GM18858 (cell line): ENCODE measurements at regions not wholly inside any gene's neighbourhood (a gene's known extent, or its start where the extent isn't known, plus 50 kb on each side); places are given as distances from the start of the nearest gene placed in this dataset.
A peak's percentile ranks its signal among the peaks of the same experiment; 100 is the strongest.

ENCODE experiments used
- ATAC-seq: cut with Tn5 transposase; IDR thresholded peaks from one replicate; pipeline ENCODE4 v1.9.1; 2021; ENCODE audit not compliant: unreplicated experiment

- no peak for ATAC-seq
These were observed 81.6 kb upstream of the GDNF start for GRCh38 chr5:37921452-37921851.

DNA sequence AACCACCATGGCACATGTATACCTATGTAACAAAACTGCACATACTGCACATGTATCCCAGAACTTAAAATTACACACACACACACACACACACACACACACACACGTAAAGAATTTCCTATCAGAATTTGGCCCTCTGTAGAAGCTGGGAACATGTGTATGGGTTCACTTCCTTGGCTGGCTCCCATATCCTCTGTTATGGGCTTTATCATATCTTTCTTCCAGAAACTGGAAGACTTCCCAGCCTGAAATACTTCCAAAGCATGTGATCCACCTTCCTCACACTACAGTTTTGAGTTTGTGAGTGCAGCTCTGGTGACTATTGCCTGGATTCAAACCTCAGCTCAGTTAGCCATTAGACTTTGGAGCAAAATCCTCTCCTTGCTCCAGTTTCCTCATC is 78.6 kb upstream of the GDNF start:
- ATAC-seq = no peak

- ATAC-seq = no peak
These were observed 76.7 kb upstream of the GDNF start for GRCh38 chr5:37916525-37916924.

- ATAC-seq = peak; percentile 73
These were observed 75.4 kb upstream of the GDNF start for GRCh38 chr5:37915097-37915736.

- ATAC-seq = peak; percentile 78
These were observed 69.9 kb upstream of the GDNF start for GRCh38 chr5:37909610-37910266.

- ATAC-seq = no peak
These were observed 66.6 kb upstream of the GDNF start for GRCh38 chr5:37906416-37906815.

- ATAC-seq = no peak
These were observed 65.4 kb upstream of the GDNF start for GRCh38 chr5:37905230-37905629.

GRCh38 chr5:37902323-37902722 is 62.5 kb upstream of the GDNF start:
- no peak for ATAC-seq

- ATAC-seq = no peak
These were observed 60.9 kb upstream of the GDNF start for GRCh38 chr5:37900692-37901091.

GRCh38 chr5:37899037-37899436 is 59.2 kb upstream of the GDNF start:
- ATAC-seq = no peak

GRCh38 chr5:37896159-37896558 is 56.3 kb upstream of the GDNF start:
- no peak for ATAC-seq

DNA sequence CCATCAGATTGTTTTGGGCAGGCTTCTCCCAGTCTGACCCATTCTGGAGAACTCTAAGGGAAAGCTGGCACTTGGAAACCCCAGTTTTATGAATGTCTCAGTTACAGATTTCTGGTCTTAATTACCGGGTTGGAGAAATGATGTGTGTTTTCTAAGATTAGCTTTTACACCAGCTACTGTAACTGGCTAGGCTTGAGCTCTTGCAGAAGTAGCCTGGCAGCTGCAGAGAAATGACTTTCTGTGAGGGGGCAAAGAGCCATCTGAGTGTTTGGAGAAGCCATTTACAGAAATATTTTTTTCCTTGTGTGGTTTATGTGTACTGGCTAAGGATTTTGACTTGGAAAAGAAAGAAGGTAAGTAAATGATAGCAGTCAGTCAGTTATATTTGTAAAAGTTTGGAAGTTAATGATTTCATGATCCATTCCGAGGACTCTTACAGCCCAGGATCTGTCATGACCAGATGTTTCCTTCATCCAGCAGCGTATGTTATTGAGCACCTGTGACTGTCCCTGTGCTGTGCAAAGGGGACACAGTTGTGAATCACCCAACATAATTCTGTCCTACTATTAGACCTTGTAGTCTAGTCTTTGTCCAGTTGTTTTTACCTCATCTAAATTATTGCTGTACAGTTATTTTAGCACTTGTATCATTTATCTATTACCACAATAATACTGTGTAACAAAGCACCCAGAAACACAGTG is 53.7 kb upstream of the GDNF start:
- no peak for ATAC-seq

GRCh38 chr5:37892586-37892985 is 52.7 kb upstream of the GDNF start:
- ATAC-seq = no peak

- ATAC-seq = no peak
These were observed 52.0 kb upstream of the GDNF start for GRCh38 chr5:37891832-37892231.

DNA sequence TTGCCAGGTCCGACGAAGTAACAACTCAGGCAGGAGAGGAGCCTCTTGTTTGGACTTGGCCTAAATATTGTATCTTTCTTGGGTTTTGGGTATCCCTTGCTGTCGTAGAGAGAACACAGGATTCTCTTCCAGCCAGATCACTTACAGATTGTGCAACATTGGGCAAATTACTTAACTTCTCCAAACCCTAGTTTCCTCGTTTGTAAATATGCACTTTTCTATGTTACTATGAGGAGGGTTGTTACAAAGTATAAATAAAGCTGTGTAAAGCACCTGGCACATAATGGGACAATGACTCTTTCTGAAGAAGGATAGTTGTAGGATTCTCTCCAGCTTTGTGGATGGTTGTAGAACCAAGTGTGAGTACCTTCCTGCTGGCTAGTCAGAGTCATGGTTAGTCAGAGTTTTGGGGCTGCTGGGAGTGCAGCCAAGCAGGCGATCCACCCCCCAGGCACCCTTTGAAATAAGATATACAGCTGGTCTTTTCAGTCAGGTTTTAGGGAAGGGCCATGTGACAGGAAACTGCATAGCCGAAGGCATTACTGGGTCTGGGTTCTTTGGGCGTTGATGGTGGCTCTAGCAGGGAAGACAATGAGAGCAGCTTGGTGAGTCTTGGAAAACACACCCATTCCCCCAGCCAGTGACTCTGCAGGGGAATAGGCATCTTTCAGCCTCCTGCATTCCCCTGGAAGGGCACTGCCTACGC is 49.9 kb upstream of the GDNF start:
- no peak for ATAC-seq
